ENCODE measurements at regions not wholly inside any gene's neighbourhood (a gene's known extent, or its start where the extent isn't known, plus 50 kb on each side); places are given as distances from the start of the nearest gene placed in this dataset.

DNA sequence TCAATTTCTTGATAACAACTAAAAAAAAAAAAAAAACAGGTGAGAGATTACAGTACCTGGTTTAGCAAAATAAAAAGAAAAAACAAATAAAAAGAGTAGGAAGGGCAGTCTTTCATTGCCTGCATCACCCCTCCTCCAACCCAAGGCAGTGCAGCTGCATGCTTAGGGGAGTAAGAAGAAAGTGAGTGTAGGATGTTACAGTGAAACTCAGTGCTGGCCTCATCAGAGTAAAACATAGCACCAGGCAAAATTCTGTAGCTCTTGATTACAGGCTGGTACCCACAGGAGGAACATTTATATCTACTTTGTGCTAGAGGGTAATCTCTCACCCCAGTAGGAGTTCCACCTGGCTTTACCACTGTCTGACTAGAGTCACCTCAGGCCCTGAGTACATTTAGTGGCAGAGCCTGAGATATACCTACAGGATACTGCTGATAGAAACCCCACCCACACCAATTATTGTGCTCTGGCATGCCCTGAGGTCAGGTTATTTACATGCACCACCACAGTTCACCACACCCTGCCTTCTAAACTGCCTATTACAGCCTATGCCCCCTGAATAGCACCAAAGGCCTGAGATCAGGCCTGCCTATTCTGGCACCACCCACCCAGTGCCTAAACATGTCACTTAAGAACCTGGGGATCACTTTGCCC is 241.6 kb downstream of the PAPSS1 start:
- H3K4me2 ChIP-seq (ENCODE audit: insufficient read depth, low read length) = no peak overlapping the region
- intact Hi-C loops (cut with micrococcal nuclease) = no loop called here
- no peaks in the 10 kb centered on the region for H4K20me1 ChIP-seq (replicated peaks; ENCODE audit: control insufficient read depth, extremely low read depth, insufficient read depth, low read length)
- H3K9me3 ChIP-seq (replicated peaks; ENCODE audit: control insufficient read depth, insufficient read depth, low read length) = no peaks in the 10 kb centered on the region
- H3K27ac ChIP-seq (ENCODE audit: insufficient read depth, low read depth, low read length) = no peak overlapping the region
- no peaks in the 10 kb centered on the region for H3K36me3 ChIP-seq (ENCODE audit: control insufficient read depth in 2 of 2, extremely low read depth in 1 of 2, insufficient read depth in 2 of 2, low read length in 2 of 2)
- no peak overlapping the region for H3K9ac ChIP-seq (replicated peaks; ENCODE audit: extremely low read depth, insufficient read depth, low read length)
- DNase-seq (ENCODE audit: low read depth, low spot score) (no peak), FAIRE-seq (no peak)
- dilution Hi-C loops (cut with MboI; ENCODE audit: extremely low pct_ligation_motif_present, low sequenced_read_pairs) = no loop called here
- ChIA-PET CTCF (no interaction called here), POLR2A (no interaction called here)
- no peaks in the 10 kb centered on the region for H3K79me2 ChIP-seq (ENCODE audit: control insufficient read depth, insufficient read depth, low read length)
- H3K4me3 ChIP-seq (replicated peaks in 1 of 3; ENCODE audit: insufficient read depth in 1 of 3, low read depth in 1 of 3, low read length in 3 of 3) = no peak overlapping the region
- H3K27me3 ChIP-seq (ENCODE audit: control insufficient read depth in 2 of 2, insufficient read depth in 2 of 2, low read length in 2 of 2) = no peaks in the 10 kb centered on the region
- no peak overlapping the region for H2AFZ ChIP-seq (ENCODE audit: low read depth, low read length)
- TF ChIP-seq, protein P1, sequence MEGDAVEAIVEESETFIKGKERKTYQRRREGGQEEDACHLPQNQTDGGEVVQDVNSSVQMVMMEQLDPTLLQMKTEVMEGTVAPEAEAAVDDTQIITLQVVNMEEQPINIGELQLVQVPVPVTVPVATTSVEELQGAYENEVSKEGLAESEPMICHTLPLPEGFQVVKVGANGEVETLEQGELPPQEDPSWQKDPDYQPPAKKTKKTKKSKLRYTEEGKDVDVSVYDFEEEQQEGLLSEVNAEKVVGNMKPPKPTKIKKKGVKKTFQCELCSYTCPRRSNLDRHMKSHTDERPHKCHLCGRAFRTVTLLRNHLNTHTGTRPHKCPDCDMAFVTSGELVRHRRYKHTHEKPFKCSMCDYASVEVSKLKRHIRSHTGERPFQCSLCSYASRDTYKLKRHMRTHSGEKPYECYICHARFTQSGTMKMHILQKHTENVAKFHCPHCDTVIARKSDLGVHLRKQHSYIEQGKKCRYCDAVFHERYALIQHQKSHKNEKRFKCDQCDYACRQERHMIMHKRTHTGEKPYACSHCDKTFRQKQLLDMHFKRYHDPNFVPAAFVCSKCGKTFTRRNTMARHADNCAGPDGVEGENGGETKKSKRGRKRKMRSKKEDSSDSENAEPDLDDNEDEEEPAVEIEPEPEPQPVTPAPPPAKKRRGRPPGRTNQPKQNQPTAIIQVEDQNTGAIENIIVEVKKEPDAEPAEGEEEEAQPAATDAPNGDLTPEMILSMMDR (IDR thresholded peaks at IDR 0.05; ENCODE audit: extremely low read depth in 1 of 2, insufficient read depth in 1 of 2, low read depth in 1 of 2, low read length in 2 of 2) = no peak
- H3K9me1 ChIP-seq (replicated peaks; ENCODE audit: control insufficient read depth, extremely low read depth, insufficient read depth, low read length) = no peaks in the 10 kb centered on the region
- no TSS peak for BruUV-seq (replicated peaks)
- no peaks in the 10 kb centered on the region for H3K4me1 ChIP-seq (ENCODE audit: control insufficient read depth, extremely low read depth, insufficient read depth, low read length)

DNA sequence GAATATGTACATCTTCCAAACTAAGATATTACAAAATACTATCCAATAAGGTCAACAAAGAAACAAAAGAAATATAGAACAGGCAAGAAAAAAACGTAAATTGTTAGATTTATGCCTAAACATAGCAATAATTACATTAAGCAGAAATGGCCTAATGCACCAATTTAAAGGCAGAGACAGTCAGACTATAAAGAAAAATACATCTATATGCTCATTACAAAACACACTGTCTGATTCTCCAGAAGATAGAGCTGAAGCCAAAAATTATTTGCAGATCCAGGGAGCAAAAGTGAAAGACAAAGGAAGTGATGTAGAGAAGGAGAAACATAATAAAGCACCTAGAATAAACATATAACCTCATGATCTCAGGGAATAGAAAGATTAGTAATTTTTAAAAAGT is 246.9 kb downstream of the PAPSS1 start:
- intact Hi-C loops (cut with micrococcal nuclease) (no loop called here), dilution Hi-C loops (cut with MboI; ENCODE audit: extremely low pct_ligation_motif_present, low sequenced_read_pairs) (no loop called here)
- Histone ChIP-seq H3K27me3 (ENCODE audit: control insufficient read depth in 2 of 2, insufficient read depth in 2 of 2, low read length in 2 of 2) (no peaks in the 10 kb centered on the region), H3K79me2 (ENCODE audit: control insufficient read depth, insufficient read depth, low read length) (no peaks in the 10 kb centered on the region), H3K9me3 (replicated peaks; ENCODE audit: control insufficient read depth, insufficient read depth, low read length) (no peaks in the 10 kb centered on the region), H3K4me2 (ENCODE audit: insufficient read depth, low read length) (no peak overlapping the region), H4K20me1 (replicated peaks; ENCODE audit: control insufficient read depth, extremely low read depth, insufficient read depth, low read length) (no peaks in the 10 kb centered on the region), H3K4me3 (replicated peaks in 1 of 3; ENCODE audit: insufficient read depth in 1 of 3, low read depth in 1 of 3, low read length in 3 of 3) (no peak overlapping the region), H3K9me1 (replicated peaks; ENCODE audit: control insufficient read depth, extremely low read depth, insufficient read depth, low read length) (no peaks in the 10 kb centered on the region), H3K36me3 (ENCODE audit: control insufficient read depth in 2 of 2, extremely low read depth in 1 of 2, insufficient read depth in 2 of 2, low read length in 2 of 2) (no peaks in the 10 kb centered on the region), H3K4me1 (ENCODE audit: control insufficient read depth, extremely low read depth, insufficient read depth, low read length) (no peaks in the 10 kb centered on the region), H2AFZ (ENCODE audit: low read depth, low read length) (no peak overlapping the region), H3K27ac (ENCODE audit: insufficient read depth, low read depth, low read length) (no peak overlapping the region), H3K9ac (replicated peaks; ENCODE audit: extremely low read depth, insufficient read depth, low read length) (no peak overlapping the region)
- DNase-seq (ENCODE audit: low read depth, low spot score) = no peak
- CTCF ChIA-PET = no interaction called here
- POLR2A ChIA-PET = no interaction called here
- no peak for TF ChIP-seq GATA2 (IDR thresholded peaks at IDR 0.05; ENCODE audit: insufficient read depth, insufficient read length, low read depth, low read length)
- TF ChIP-seq POLR2A (IDR thresholded peaks at IDR 0.05; ENCODE audit: low read depth, low read length) = no peak
- no peak for TF ChIP-seq POLR2AphosphoS5 (IDR thresholded peaks at IDR 0.05; ENCODE audit: insufficient read depth, low read depth, low read length)
- no peak for TF ChIP-seq EZH2 (IDR thresholded peaks at IDR 0.05; ENCODE audit: borderline replicate concordance, low read depth, low read length, severe bottlenecking)
- TF ChIP-seq, protein P1 (IDR thresholded peaks at IDR 0.05; ENCODE audit: extremely low read depth in 1 of 2, insufficient read depth in 1 of 2, low read depth in 1 of 2, low read length in 2 of 2) = no peak
- TF ChIP-seq FOS (IDR thresholded peaks at IDR 0.05; ENCODE audit: borderline replicate concordance, insufficient read depth, low read length) = no peak
- TF ChIP-seq, protein P2, sequence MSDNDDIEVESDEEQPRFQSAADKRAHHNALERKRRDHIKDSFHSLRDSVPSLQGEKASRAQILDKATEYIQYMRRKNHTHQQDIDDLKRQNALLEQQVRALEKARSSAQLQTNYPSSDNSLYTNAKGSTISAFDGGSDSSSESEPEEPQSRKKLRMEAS (IDR thresholded peaks at IDR 0.05; ENCODE audit: insufficient read depth, insufficient read length) = no peak
- TF ChIP-seq MYC (IDR thresholded peaks at IDR 0.05; ENCODE audit: low read depth, low read length) = no peak
- TF ChIP-seq JUN (IDR thresholded peaks at IDR 0.05; ENCODE audit: borderline replicate concordance, insufficient read depth, insufficient read length, low read depth) = no peak
- no TSS peak for BruUV-seq (replicated peaks)
- FAIRE-seq = no peak
